Upper lobe of right lung (tissue), 1 donor: ENCODE measurements at regions not wholly inside any gene's neighbourhood (a gene's known extent, or its start where the extent isn't known, plus 50 kb on each side); places are given as distances from the start of the nearest gene placed in this dataset.

Experiments
- ATAC-seq: fragments of 200-7000 bp; cut with Tn5 transposase; one replicate; pipeline ENCODE4 v1.9.1; 2020; ENCODE audit warnings: mild to moderate bottlenecking, moderate library complexity
- DNase-seq: peaks from one replicate; pipeline ENCODE4 v3.0.0-alpha.2; 2020
- H3K27ac ChIP-seq: fragments of 200-600 bp; one replicate; pipeline ENCODE4 v1.8.0; 2022
- H3K27me3 ChIP-seq: fragments of 200-600 bp; one replicate; pipeline ENCODE4 v1.8.0; 2022; ENCODE audit warnings: mild to moderate bottlenecking
- H3K36me3 ChIP-seq: fragments of 200-600 bp; one replicate; pipeline ENCODE4 v1.8.0; 2022
- H3K4me1 ChIP-seq: fragments of 200-600 bp; one replicate; pipeline ENCODE4 v1.8.0; 2022
- H3K4me3 ChIP-seq: fragments of 200-600 bp; one replicate; pipeline ENCODE4 v1.8.0; 2022; ENCODE audit warnings: mild to moderate bottlenecking
- H3K9me3 ChIP-seq: fragments of 200-600 bp; one replicate; pipeline ENCODE4 v1.8.0; 2022
- intact Hi-C: fragments of 100-400 bp; cut with DNase I; formaldehyde crosslinking; loops from one replicate; pipeline ENCODE4 v1.11.0; 2022
- TF ChIP-seq, protein P1 (sequence below): fragments of 200-600 bp; IDR thresholded peaks from one replicate; pipeline ENCODE4 v1.8.0; 2022; ENCODE audit warnings: antibody characterized with exemption
- donor health status: DM: no; HTN: yes; CAD: no; lungs with severe emphysema.

DNA sequence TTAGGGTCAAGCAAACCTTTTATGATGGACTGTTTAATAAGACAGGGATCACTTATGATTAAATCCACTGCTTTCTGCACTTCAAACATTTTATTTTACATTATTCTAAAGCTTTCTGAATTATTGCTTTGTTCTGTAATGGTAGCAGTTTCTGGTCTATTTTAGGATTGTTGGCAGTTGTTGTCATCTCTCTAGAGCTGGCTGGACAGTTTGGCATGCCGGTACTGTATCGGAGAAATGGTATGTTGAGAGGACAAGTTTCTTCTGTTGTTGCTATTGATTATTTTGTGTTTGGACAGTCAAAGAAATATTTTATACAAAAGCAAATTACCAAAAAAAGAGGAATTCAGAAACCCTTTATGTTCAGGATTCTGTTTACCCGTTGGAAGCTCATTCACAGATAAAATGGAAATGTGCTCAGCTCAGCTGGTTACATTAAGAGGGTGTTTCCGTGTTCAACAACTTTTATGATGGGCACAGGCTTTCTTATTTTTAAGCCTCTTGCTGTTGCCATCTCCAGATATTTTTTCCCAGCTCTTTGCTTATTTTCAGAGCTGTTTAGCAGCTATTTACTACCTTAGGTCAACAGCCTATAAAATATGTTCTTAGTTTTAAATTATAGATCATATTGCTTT lies 214.6 kb upstream of the IGFBP7 start:
- TF ChIP-seq, protein P1, sequence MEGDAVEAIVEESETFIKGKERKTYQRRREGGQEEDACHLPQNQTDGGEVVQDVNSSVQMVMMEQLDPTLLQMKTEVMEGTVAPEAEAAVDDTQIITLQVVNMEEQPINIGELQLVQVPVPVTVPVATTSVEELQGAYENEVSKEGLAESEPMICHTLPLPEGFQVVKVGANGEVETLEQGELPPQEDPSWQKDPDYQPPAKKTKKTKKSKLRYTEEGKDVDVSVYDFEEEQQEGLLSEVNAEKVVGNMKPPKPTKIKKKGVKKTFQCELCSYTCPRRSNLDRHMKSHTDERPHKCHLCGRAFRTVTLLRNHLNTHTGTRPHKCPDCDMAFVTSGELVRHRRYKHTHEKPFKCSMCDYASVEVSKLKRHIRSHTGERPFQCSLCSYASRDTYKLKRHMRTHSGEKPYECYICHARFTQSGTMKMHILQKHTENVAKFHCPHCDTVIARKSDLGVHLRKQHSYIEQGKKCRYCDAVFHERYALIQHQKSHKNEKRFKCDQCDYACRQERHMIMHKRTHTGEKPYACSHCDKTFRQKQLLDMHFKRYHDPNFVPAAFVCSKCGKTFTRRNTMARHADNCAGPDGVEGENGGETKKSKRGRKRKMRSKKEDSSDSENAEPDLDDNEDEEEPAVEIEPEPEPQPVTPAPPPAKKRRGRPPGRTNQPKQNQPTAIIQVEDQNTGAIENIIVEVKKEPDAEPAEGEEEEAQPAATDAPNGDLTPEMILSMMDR: no peak

DNA sequence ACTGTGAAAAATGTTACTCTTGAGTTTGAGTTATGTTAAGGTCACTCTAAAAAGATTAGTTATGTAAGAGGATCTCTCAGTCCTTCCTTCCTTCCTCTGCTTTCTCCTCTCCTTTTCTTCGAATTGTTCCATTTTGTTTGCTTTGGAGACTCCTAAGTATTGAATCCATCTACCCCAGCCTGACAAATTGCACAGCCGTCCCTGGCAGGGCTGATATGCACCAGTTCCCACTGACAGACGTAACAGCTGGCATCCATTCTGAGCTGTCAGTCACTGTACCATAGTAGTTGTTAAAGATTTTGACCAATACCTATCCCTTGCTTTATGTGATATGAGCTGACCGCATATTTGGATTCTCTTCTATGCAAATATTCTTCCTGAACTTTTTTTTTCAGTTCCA lies 210.7 kb upstream of the IGFBP7 start:
- Histone ChIP-seq H3K4me1 (no peaks in the 10 kb centered on the region), H3K27ac (no peak overlapping the region), H3K4me3 (no peak overlapping the region), H3K36me3 (no peaks in the 10 kb centered on the region), H3K9me3 (no peaks in the 10 kb centered on the region), H3K27me3 (no peaks in the 10 kb centered on the region)
- ATAC-seq (no peak), DNase-seq (no peak)
- intact Hi-C loops: no loop called here
- TF ChIP-seq, protein P1: no peak

More for the DNA sequence above, 214.6 kb upstream of the IGFBP7 start:
- Histone ChIP-seq H3K27ac (no peak overlapping the region), H3K36me3 (no peaks in the 10 kb centered on the region), H3K9me3 (no peaks in the 10 kb centered on the region), H3K4me1 (no peaks in the 10 kb centered on the region), H3K4me3 (no peak overlapping the region), H3K27me3 (no peaks in the 10 kb centered on the region)
- no peak for DNase-seq
- intact Hi-C loops: no loop called here
- ATAC-seq: no peak

DNA sequence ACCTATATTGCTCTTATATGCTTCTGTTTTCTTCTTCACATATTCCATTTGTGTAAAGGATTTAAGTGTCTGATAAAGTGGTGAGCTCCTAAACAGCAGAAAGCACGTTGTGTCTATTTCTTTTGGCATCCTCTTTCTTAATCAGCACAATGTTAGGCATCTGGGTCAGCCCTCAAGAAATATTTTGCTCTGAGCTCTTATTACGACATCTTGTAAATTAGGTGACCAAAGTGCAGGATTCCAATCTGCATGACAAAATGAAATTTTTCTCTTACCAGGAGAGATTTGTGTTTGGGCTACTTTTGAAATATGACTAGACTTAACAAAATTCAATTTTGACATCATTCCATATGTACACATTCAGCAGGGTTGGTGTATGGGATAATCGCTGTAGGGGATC lies 210.0 kb upstream of the IGFBP7 start:
- no peaks in the 10 kb centered on the region for H3K4me1 ChIP-seq
- H3K27me3 ChIP-seq: no peaks in the 10 kb centered on the region
- H3K9me3 ChIP-seq: no peaks in the 10 kb centered on the region
- no peak for ATAC-seq
- intact Hi-C loops: no loop called here
- DNase-seq: no peak
- no peaks in the 10 kb centered on the region for H3K36me3 ChIP-seq
- TF ChIP-seq, protein P1: no peak
- H3K27ac ChIP-seq: no peak overlapping the region
- H3K4me3 ChIP-seq: no peak overlapping the region

- Histone ChIP-seq H3K27me3 (no peaks in the 10 kb centered on the region), H3K27ac (no peak overlapping the region), H3K4me1 (no peaks in the 10 kb centered on the region), H3K36me3 (no peaks in the 10 kb centered on the region), H3K9me3 (no peaks in the 10 kb centered on the region), H3K4me3 (no peak overlapping the region)
- intact Hi-C loops: no loop called here
- TF ChIP-seq, protein P1: no peak
- ATAC-seq: no peak
- DNase-seq: no peak
Observed at GRCh38 chr4:57318703-57319102, 208.5 kb upstream of the IGFBP7 start.

DNA sequence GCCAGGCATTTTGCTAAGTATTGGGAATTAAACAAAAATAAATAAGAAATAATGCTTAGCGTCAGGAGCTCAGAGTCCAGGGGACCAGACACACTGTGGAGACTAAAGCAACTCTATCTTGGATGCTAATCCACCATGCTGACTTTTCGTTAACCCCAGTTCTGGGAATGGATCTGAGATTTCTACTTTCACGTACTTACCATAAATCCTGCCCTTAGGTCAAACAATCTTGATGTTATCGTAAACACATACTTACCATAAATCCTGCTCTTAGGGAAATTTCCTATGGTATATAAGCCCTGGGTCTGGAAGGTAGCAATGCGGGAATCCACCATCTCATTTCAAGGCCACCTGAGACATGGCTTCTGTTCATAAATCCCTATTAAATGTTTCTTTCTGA lies 204.5 kb upstream of the IGFBP7 start:
- TF ChIP-seq, protein P1: no peak
- no peak overlapping the region for H3K4me3 ChIP-seq
- no peaks in the 10 kb centered on the region for H3K36me3 ChIP-seq
- no peaks in the 10 kb centered on the region for H3K27me3 ChIP-seq
- no peaks in the 10 kb centered on the region for H3K9me3 ChIP-seq
- H3K4me1 ChIP-seq: no peaks in the 10 kb centered on the region
- DNase-seq (no peak), ATAC-seq (no peak)
- intact Hi-C loops: no loop called here
- H3K27ac ChIP-seq: no peak overlapping the region

DNA sequence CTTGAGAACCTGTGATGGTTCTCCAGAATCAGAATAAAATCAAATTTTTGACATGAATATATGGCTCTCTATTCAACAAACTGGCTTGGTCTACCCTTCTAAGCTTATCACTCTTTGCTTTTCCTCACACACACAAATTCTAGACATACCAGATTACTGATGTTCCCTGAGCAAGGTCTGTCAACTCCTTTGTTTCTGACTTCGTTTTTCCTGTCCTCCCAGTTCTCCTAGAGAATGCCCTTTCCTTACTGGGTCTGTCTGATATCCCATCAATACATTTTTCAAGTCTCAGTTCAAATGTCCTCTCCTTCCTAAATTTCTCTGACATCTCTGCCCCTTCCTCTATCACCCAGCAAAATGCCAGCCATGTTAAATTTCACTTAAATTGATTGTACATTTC lies 202.1 kb upstream of the IGFBP7 start:
- intact Hi-C loops: no loop called here
- no peak overlapping the region for H3K27ac ChIP-seq
- TF ChIP-seq, protein P1: no peak
- H3K36me3 ChIP-seq: no peaks in the 10 kb centered on the region
- H3K9me3 ChIP-seq: no peaks in the 10 kb centered on the region
- no peaks in the 10 kb centered on the region for H3K27me3 ChIP-seq
- no peaks in the 10 kb centered on the region for H3K4me1 ChIP-seq
- ATAC-seq (no peak), DNase-seq (no peak)
- H3K4me3 ChIP-seq: no peak overlapping the region
